NCI-H524 (cell line): ENCODE measurements at regions not wholly inside any gene's neighbourhood (a gene's known extent, or its start where the extent isn't known, plus 50 kb on each side); places are given as distances from the start of the nearest gene placed in this dataset.
"Not testable (repeated sequence)": the region's sequence is repeated elsewhere in the genome, so short reads cannot be mapped to it uniquely, and the experiment has no call there.

Source experiments
- DNase-seq, 2 experiments: peaks; one replicate each; lab custom pipeline; 2025; lab: John Stamatoyannopoulos, UW

GRCh38 chr18:70808481-70809056 lies 519.7 kb downstream of the SOCS6 start:
- DNase-seq, result no peak

DNA sequence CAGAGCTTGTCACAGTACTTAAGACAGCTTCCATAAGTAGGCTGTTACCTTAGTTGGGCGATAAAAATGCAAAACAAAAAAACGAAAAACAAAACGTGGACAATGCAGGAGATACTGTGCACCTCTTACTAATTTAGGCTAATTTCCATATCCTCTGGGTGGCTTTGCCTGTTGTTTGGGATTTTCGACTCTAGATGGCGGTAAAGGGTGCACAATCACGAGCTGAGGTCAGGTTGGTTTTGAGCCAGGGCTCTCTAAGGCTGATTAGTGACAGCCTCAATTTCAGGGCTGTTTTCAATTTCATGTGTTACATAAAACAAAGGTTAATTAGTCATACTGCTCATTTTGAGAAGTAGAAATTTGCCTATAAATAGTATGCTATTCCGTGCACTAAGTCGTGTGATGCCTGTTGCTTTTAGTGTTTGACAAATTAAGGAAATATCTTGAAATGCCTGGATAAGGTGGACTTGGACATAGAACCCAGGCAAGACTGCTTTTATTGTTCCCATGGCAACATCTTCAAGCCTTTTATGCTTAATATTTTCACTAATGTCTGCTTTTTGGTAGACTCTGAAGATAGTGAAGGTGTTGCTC lies 493.1 kb downstream of the SOCS6 start:
- DNase-seq, result peak; percentile 6 to 60

GRCh38 chr18:70766254-70766653 lies 477.4 kb downstream of the SOCS6 start:
- not testable (repeated sequence) for DNase-seq

GRCh38 chr18:70762812-70763211 lies 474.0 kb downstream of the SOCS6 start:
- DNase-seq, result no peak

DNA sequence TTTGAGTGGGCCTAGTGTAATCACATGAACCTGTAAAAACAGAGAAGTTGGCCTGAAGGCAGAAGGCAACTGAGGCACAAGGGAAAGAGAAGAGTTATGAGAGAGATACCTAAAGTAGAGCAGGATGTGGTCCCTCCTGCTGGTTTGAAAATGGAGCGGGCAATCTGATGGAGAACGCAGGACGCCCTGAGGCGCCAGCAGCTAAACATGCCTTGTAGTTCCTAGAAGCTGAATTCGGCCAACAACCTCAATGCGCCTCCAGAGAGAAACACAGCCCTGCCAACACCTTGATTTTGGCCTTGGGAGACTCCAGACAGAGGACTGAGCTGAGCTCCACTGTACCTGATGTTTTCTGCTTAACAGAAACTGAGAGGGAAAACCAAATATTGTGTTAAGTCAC lies 469.9 kb downstream of the SOCS6 start:
- DNase-seq, result no peak

DNA sequence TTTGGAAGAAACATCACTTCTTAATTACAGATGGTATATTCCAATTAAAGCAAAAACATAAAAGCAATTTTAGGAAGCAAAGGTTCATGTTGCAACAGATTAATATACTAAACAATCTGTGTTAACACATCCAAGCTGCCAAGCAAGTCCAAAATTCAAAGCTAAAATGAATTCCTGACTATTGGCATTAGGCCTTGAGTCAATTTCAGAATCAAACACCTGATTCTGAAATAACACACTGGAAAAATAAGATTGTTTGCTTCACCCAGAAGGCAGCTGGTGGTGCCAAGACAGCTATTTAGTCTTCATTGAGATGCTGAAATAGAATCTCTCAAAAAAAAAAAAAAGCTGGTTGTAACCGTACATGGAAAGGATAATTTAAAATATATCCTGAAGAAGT lies 465.6 kb downstream of the SOCS6 start:
- DNase-seq, result no peak

GRCh38 chr18:70732916-70733315 lies 444.1 kb downstream of the SOCS6 start:
- DNase-seq, result no peak

GRCh38 chr18:70732188-70732587 lies 443.3 kb downstream of the SOCS6 start:
- DNase-seq, result no peak

DNA sequence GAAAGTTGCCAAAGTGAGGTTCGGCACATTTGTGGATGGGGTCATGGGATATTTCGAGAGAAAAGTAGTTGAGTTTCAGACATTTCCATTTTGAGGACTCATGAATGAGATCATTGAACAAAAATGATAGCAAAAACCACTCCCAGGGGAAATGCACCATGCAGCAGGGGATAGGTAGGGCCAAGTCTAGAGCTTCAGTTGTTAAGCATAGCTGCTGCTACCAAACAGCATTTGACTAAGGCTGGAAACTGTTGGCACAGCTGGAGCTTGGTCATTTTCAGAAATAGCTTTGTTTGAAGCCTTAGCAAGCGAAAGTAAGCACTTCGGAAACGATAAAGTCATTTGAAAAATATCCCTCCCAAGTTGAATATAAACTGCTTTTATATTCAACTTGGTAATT lies 431.8 kb downstream of the SOCS6 start:
- no peak for DNase-seq

DNA sequence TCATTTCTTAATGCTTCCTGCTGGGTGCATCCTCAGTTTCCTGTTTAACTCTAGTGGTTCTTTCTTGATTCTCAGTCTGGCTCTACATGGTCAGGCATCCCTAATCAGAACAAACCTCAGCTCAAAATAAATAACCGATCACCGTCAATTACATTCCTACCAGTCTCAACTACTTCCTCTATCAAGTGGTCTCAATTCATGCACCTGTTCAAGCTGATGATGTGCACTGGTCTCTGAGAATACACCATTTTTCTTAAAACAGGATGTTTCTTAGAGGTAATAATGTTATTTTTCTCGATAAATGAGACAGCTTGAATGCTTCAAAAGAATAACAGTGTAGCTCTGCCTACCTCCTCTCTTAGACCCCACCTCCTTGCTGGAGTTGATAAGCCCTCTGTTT lies 420.9 kb downstream of the SOCS6 start:
- no peak for DNase-seq

DNA sequence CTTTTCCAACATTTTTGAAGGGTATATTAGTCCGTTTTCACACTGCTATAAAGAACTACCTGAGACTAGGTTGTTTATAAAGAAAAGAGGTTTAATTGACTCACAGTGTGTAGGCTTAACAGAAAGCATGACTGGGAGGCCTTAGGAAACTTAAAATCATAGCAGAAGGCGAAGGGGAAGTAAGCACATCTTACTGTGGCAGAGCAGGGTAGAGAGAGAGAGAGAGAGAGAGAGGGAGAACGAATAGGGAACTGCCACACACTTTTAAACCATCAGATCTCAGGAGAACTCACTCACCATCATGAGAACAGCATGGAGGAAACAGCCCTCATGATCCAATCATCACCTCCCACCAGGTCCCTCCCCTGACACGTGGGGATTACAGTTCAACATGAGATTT lies 420.3 kb downstream of the SOCS6 start:
- no peak for DNase-seq

- DNase-seq, result no peak
These were observed 417.1 kb downstream of the SOCS6 start for GRCh38 chr18:70705831-70706416.

DNA sequence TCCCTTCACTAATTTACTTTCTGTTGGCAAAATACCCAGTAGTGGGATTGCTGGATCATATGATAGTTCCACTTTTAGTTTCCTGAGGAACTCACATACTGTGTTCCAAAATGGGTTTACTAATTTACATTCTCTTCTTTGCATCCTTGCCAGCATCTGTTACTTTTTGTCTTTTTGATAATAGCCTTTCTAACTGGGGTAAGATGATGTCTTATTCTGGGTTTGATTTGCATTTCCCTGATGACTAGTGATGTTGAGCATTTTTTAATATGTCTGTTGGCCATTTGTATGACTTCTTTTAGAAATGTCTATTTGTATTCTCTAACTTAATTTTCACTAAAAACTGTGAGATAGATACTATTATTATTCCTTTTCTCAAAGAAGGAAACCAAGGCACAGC lies 411.7 kb downstream of the SOCS6 start:
- no peak for DNase-seq

GRCh38 chr18:70698574-70698973 lies 409.7 kb downstream of the SOCS6 start:
- DNase-seq, result no peak

DNA sequence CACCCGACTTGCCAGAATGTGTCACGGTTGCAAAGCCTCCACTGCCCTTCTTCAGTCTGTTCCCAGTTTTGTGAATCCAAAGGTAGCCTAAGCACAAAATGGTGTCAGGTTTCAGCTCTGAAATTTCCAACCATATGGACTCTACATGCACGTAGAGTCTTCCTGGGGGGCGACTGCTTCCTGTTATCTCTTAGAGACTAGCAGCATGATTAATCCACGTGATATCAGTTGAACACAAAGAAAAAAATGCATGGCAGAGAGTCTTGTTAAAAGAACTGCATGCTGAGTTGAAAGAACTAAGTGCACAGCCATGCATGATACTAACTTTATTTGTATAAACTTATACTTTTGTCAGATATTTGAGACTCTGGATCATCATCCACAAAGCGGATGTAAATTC lies 404.4 kb downstream of the SOCS6 start:
- DNase-seq, result peak; percentile 87 to 96

GRCh38 chr18:70689765-70690164 lies 400.9 kb downstream of the SOCS6 start:
- not testable (repeated sequence) for DNase-seq

- no peak for DNase-seq
These were observed 399.4 kb downstream of the SOCS6 start for GRCh38 chr18:70688286-70688685.

GRCh38 chr18:70684821-70685220 lies 396.0 kb downstream of the SOCS6 start:
- no peak for DNase-seq

DNA sequence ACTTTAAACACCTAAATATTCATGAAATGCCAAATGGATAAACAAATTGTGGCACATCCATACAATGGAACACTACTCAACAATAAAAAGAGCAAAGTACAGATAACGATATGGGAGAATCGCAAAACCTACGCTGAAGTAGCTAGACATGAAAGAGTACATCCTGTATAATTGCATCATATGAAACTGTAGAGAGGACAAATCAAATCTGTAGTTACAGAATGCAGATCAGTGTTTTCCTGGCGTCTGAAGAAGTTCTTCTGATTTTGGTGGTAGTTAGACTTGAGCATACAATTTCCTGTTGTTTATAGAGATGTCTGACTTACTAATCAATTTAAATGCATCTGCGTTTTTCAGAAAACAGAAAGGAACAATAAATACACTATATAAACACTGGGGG lies 394.4 kb downstream of the SOCS6 start:
- no peak for DNase-seq

DNA sequence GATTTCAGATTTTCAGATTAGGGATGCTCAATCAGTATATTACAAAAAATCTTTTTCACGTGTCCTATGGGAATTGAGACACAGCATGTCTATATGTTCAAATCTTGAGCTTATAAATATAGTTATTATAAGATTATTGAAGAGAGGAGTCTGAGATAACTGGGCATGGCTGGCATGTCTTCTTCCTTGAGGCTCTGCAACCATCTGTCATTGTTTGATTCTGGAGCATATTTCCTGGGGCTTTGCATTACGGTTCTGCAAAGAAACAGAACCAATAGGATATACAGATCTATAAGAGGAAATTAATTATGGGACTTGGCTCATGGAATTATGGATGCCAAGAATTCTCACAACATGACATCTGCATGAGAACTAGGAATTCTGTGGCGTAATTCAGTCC lies 386.1 kb downstream of the SOCS6 start:
- peak in 1 of 2 experiments; percentile 37 for DNase-seq

DNA sequence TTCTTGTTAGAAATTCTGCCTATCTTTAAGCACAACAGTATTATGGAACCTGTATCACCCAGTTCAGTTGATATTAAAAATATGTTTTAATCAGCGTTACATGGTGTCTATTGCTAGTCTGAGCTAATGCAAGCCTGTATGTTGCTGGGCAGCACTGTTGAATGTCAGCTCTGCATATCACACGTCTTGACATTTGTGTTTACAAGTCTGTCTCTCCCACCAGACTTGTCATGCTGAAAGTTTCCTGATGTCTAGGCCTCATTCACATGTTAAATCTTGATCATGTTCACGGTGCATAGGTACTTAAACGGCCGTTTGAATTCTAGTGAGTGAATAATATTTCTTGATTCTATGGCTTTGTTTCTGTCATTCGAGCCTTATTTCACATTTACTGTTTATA lies 385.0 kb downstream of the SOCS6 start:
- DNase-seq, result no peak

DNA sequence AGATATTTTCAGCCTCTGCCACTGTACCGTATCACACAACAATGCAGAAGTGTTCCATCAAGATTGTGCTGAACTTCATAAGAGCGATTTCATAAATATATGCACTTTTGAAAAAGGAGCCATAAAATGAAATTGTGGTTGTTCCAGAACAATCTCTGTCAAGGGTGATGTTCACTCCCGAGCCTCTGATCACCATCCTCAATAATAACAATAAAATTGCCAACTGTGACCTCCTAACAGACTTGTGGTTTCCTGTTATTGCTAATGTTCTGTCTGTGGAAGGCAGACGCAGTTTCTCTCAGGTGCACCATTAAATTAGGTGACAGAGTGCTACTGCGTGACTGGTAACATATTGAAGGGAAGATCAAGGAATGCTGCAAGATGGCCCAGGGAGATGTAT lies 383.7 kb downstream of the SOCS6 start:
- peak in 1 of 2 experiments; percentile 40 for DNase-seq

GRCh38 chr18:70671889-70672565 lies 383.2 kb downstream of the SOCS6 start:
- peak; percentile 67 to 82 for DNase-seq
